ENCODE measurements at regions not wholly inside any gene's neighbourhood (a gene's known extent, or its start where the extent isn't known, plus 50 kb on each side); places are given as distances from the start of the nearest gene placed in this dataset.
"Not testable (repeated sequence)": the region's sequence is repeated elsewhere in the genome, so short reads cannot be mapped to it uniquely, and the experiment has no call there.

DNA sequence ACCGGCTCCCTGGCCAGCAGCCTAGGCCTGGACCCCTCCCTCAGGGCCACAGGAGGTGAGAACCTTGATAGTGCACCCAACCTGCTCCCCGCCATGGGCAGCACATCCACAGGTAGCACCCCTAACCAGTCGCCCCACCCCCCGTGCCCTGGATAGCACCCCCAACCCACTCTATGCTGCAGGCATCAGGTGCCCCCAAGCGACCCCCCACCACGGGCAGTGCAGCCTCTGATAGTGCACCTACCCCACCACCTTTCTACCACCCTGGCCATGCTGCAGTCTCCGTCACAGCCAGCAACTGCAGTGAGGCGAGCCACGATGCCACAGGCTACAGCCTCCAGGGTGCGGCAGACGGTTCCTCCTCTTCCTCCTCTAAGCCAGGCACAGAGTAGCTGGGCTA is 55.6 kb downstream of the SOWAHC start:
- TF ChIP-seq, protein P1, sequence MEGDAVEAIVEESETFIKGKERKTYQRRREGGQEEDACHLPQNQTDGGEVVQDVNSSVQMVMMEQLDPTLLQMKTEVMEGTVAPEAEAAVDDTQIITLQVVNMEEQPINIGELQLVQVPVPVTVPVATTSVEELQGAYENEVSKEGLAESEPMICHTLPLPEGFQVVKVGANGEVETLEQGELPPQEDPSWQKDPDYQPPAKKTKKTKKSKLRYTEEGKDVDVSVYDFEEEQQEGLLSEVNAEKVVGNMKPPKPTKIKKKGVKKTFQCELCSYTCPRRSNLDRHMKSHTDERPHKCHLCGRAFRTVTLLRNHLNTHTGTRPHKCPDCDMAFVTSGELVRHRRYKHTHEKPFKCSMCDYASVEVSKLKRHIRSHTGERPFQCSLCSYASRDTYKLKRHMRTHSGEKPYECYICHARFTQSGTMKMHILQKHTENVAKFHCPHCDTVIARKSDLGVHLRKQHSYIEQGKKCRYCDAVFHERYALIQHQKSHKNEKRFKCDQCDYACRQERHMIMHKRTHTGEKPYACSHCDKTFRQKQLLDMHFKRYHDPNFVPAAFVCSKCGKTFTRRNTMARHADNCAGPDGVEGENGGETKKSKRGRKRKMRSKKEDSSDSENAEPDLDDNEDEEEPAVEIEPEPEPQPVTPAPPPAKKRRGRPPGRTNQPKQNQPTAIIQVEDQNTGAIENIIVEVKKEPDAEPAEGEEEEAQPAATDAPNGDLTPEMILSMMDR (IDR thresholded peaks at IDR 0.05; ENCODE audit: low read depth, low read length, missing control alignments): no peak
- H3K4me3 ChIP-seq (ENCODE audit: low read depth, low read length): no peak overlapping the region
- no peak for DNase-seq (ENCODE audit: low read depth)

DNA sequence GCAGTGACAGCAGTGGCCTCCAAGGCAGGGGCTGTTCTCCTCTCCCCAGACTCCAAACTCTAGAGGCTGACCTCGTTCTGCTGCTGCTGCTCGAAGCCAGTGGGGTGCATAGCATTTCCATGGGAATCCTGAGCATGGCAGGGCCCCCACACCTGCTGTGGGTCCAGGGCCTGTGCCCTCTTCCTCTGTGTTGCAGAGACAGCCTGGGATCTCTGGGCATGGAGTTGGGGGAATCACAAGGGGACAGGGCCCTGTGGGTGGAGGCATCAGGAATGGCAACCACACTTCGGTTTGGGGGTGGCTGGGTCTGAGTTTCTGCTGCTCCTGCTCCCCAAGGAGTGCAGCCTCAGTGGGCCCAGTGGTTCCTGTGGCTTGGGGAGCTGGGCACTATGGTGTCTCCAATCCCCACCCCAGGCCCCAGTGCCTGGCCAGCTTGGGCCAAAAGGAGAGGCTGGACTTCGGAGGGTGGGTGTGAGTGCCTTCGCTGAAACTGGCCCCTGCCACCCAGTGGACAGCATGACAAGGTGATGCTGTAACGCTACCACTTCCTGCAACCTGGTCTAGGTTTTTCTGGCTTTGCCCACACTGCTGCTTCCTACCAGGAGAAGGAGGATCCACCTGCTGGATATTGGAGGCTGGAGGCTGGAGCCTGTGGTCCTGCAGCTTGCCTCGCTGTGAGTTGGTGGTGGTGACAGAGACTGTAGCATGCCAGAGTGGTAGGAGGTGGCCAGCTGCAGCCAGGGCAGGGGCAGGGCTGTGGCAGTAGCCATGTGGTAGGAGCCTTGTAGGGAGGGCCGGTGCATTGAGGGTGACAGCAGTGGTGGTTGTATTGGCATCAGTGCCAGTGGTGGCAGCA is 56.6 kb downstream of the SOWAHC start:
- no peak for DNase-seq (ENCODE audit: low read depth)
- TF ChIP-seq, protein P1 (IDR thresholded peaks at IDR 0.05; ENCODE audit: low read depth, low read length, missing control alignments): no peak
- no peak overlapping the region for H3K4me3 ChIP-seq (ENCODE audit: low read depth, low read length)

DNA sequence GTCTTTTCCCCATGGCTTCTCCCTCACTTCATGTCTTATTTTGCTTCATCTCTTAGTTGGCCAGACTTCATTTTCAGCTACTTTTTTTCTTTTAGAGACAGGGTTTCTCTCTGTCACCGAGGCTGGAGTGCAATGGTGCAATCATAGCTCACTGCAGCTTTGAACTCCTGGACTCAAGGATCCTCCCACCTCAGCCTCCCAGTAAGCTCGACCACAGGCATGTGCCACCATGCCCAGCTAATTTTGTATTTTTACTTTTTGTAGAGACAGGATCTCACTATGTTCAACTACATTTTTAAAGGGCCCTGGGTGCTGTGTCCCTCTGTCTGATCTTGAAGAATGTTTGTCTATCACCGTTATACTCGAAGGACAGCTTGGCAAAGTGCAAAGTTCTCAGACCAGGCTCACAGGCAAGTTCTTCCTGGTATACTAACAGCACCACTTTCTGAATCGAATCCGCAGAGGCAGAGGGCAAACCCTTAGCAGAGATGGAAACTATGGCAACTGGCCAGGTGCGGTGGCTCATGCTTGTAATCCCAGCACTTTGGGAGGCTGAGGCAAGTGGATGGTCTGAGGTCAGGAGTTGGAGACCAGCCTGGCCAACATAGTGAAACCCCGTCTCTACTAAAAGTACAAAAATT is 60.9 kb downstream of the SOWAHC start:
- DNase-seq (ENCODE audit: low read depth): no peak
- H3K4me3 ChIP-seq (ENCODE audit: low read depth, low read length): no peak overlapping the region

DNA sequence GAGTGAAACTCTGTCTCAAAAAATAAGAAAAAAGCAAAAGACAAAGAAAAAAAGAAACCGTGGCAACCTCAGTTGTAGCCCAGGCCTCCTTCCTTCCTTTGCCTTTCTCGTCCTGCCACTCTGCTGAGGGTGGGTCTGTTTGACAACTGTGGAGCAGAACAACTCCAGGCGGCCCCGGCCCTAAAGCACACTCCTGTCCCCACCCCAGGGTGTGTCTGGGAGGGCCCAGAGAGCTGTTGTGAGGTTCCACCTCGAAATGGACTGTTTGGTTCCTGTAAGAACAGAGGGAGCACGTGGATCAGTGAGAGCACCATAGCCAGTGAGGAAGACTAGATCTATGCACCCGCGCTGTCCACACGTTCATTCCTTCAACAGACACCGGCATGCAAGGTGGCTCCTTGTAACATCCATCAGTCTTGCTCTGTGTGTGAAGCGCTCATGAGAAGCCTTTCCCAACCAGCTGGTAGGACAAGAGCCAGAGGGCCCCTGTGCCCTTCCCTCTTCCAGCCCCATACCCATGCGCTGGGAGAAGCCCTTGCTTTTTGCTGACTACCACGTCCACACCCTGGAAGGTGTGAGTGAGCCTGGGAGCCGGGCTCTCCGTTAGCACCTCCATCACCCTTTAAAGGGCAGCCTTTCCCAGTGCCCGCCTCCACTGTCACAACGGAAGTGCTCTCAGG is 61.6 kb downstream of the SOWAHC start:
- H3K4me3 ChIP-seq (ENCODE audit: low read depth, low read length): no peak overlapping the region
- no peak for DNase-seq (ENCODE audit: low read depth)
- TF ChIP-seq, protein P1 (IDR thresholded peaks at IDR 0.05; ENCODE audit: low read depth, low read length, missing control alignments): no peak

More for the DNA sequence above, 60.9 kb downstream of the SOWAHC start:
- TF ChIP-seq, protein P1 (IDR thresholded peaks at IDR 0.05; ENCODE audit: low read depth, low read length, missing control alignments): no peak

DNA sequence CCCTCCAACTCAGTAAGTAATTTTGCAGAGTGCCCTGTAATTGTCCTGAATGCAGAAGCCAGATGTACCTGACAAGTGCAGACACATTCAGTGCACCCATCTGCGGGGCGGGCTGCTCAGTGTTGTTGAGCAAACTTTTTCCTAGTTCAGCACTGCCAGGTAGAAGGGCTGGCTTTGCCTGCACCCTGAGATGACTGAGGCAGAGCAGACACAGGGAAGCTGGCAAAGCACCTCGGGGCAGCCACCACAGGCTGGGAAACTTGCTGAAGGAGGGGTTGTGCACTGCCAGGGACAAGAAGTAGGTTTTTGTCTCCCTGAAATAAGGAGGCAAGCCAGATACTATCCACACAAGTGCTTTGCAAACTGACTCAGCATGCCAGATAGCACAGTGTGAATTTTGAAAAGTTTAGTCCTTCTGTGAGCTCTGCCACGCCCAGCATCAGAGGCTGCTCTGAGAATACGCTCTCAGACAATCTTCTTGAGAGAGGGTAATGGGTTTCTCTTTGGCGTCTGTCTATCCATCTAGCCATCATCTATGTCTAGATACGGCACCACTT is 62.3 kb downstream of the SOWAHC start:
- H3K4me3 ChIP-seq (ENCODE audit: low read depth, low read length): no peak overlapping the region
- no peak for DNase-seq (ENCODE audit: low read depth)
- TF ChIP-seq, protein P1 (IDR thresholded peaks at IDR 0.05; ENCODE audit: low read depth, low read length, missing control alignments): no peak

DNA sequence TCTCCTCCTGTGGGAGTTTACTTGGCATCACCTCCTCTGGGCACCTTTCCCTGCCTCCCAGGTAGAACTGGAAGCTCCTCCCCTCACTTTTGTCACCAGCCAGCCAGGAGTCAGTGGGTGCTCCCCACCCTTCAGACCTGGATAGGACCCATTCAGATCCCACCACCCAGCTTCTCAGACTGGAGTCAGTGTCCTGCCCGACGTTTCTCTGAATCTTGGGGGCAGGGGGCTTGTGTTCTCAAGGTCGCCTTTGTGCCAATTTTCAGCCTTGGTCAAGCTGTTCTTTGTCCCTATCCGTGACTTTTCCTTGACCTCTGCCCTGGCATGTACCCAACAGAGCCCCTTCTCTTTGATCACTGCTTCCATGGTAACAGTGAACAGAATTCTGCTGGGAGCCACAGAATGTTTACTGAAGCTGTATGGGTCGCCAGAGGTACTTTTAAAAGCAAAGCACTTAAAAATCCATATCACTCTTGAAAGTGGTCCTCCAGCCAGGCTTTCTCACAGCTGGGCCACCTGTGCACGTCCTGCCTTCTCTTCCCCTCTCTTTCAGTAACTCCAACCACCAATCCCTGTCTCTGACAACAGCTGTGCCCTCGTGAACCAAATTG is 63.1 kb downstream of the SOWAHC start:
- DNase-seq (ENCODE audit: low read depth); H3K4me3 ChIP-seq (ENCODE audit: low read depth, low read length): not testable (repeated sequence)

Data from GM12864 (cell line).